Tibial nerve (tissue), 4 donors: ENCODE measurements at regions not wholly inside any gene's neighbourhood (a gene's known extent, or its start where the extent isn't known, plus 50 kb on each side); places are given as distances from the start of the nearest gene placed in this dataset.

Experiments used
- DNase-seq, 2 donors: peaks; one replicate each; pipeline ENCODE4 v3.0.0-alpha.2; 2019; ENCODE audit warnings: low spot score in 2 of 2
- H3K27ac ChIP-seq, 4 donors: fragments of 200-600 bp; sonication (generic) in 3 of 4; one replicate each; pipeline ENCODE4 v1.5.1; 2017 to 2019; ENCODE audit warnings: mild to moderate bottlenecking in 1 of 4
- H3K27me3 ChIP-seq, 2 donors: fragments of 200-600 bp; sonication (generic) in 1 of 2; one replicate each; pipeline versions ENCODE4 v1.5.1 to v1.6.0; 2017 to 2019
- H3K36me3 ChIP-seq, 3 donors: fragments of 200-600 bp; sonication (generic); one replicate each; pipeline ENCODE4 v1.5.1; 2018 to 2019
- H3K4me1 ChIP-seq, 4 donors: fragments of 200-600 bp; sonication (generic) in 3 of 4; one replicate each; pipeline ENCODE4 v1.5.1; 2017 to 2019
- H3K4me3 ChIP-seq, 4 donors: fragments of 200-600 bp; sonication (generic) in 3 of 4; one replicate each; pipeline ENCODE4 v1.5.1; 2017 to 2019; ENCODE audit warnings: mild to moderate bottlenecking in 1 of 4, moderate library complexity in 1 of 4
- H3K9me3 ChIP-seq, 4 donors: fragments of 200-600 bp; sonication (generic) in 3 of 4; one replicate each; pipeline ENCODE4 v1.5.1; 2017 to 2019
- CTCF ChIP-seq, 5 experiments: fragments of 200-600 bp in 3 of 5; fragments of 450-650 bp in 2 of 5; sonication (generic) in 3 of 5; IDR thresholded peaks; one replicate each; pipeline ENCODE4 v1.5.1; 2016 to 2019; ENCODE audit warnings: antibody characterized with exemption in 5 of 5, mild to moderate bottlenecking in 3 of 5, moderate library complexity in 2 of 5
- EP300 ChIP-seq, 2 donors: sonication (generic); formaldehyde crosslinking; IDR thresholded peaks; one replicate each; pipeline ENCODE4 v1.6.1; 2017; ENCODE audit warnings: antibody characterized with exemption in 2 of 2, mild to moderate bottlenecking in 1 of 2
- POLR2A ChIP-seq, 2 donors: fragments of 450-650 bp; IDR thresholded peaks; one replicate each; pipeline ENCODE4 v1.6.1; 2017; ENCODE audit warnings: antibody characterized with exemption in 2 of 2, mild to moderate bottlenecking in 2 of 2, moderate library complexity in 2 of 2
- WGBS, 2 donors: methylation state at CpG; one replicate each; pipeline ENCODE4 v1.1.5; 2018; 5-methylcytosine and 5-hydroxymethylcytosine counted together

GRCh38 chr7:89998554-89998953 lies 155.7 kb upstream of the STEAP1 start:
- no peak for TF ChIP-seq CTCF (IDR thresholded peaks at IDR 0.05)
- TF ChIP-seq EP300 (IDR thresholded peaks at IDR 0.05), result no peak
- no peak for TF ChIP-seq POLR2A (IDR thresholded peaks at IDR 0.05)
- no peaks in the 10 kb centered on the region for H3K36me3 ChIP-seq
- no peak for DNase-seq
- no peaks in the 10 kb centered on the region for H3K9me3 ChIP-seq
- H3K4me1 ChIP-seq, result no peaks in the 10 kb centered on the region
- 78 to 81% methylated on average over 2 of the region's 2 CpGs for WGBS, 2 donors
- no peak overlapping the region for H3K27ac ChIP-seq
- no peak overlapping the region for H3K4me3 ChIP-seq
- H3K27me3 ChIP-seq, result no peaks in the 10 kb centered on the region

- Histone ChIP-seq H3K9me3 (no peaks in the 10 kb centered on the region), H3K4me3 (no peak overlapping the region), H3K4me1 (no peaks in the 10 kb centered on the region), H3K27ac (no peak overlapping the region), H3K27me3 (no peaks in the 10 kb centered on the region), H3K36me3 (no peaks in the 10 kb centered on the region)
- no peak for DNase-seq
- TF ChIP-seq POLR2A (IDR thresholded peaks at IDR 0.05), result no peak
- TF ChIP-seq CTCF (IDR thresholded peaks at IDR 0.05), result no peak
- no peak for TF ChIP-seq EP300 (IDR thresholded peaks at IDR 0.05)
- 85 to 94% methylated on average over 2 of the region's 2 CpGs for WGBS, 2 donors
Measured at GRCh38 chr7:90005836-90006235, 148.4 kb upstream of the STEAP1 start.

- H3K36me3 ChIP-seq, result no peaks in the 10 kb centered on the region
- no peaks in the 10 kb centered on the region for H3K4me1 ChIP-seq
- no peak overlapping the region for H3K27ac ChIP-seq
- TF ChIP-seq CTCF (IDR thresholded peaks at IDR 0.05), result no peak
- no peak for TF ChIP-seq EP300 (IDR thresholded peaks at IDR 0.05)
- no peak for TF ChIP-seq POLR2A (IDR thresholded peaks at IDR 0.05)
- 55 to 60% methylated on average over 3 of the region's 3 CpGs for WGBS, 2 donors
- no peak for DNase-seq
- H3K4me3 ChIP-seq, result no peak overlapping the region
- no peaks in the 10 kb centered on the region for H3K9me3 ChIP-seq
- no peaks in the 10 kb centered on the region for H3K27me3 ChIP-seq
Measured at GRCh38 chr7:90007001-90007654, 147.1 kb upstream of the STEAP1 start.

- Histone ChIP-seq H3K4me1 (no peaks in the 10 kb centered on the region), H3K36me3 (no peaks in the 10 kb centered on the region), H3K27me3 (no peaks in the 10 kb centered on the region), H3K9me3 (no peaks in the 10 kb centered on the region), H3K27ac (no peak overlapping the region), H3K4me3 (no peak overlapping the region)
- TF ChIP-seq EP300 (IDR thresholded peaks at IDR 0.05) (no peak), CTCF (IDR thresholded peaks at IDR 0.05) (no peak), POLR2A (IDR thresholded peaks at IDR 0.05) (no peak)
- 25 to 35% methylated on average over 3 of the region's 3 CpGs for WGBS, 2 donors
- no peak for DNase-seq
Measured at GRCh38 chr7:90007831-90008230, 146.4 kb upstream of the STEAP1 start.

GRCh38 chr7:90022213-90022612 lies 132.1 kb upstream of the STEAP1 start:
- Histone ChIP-seq H3K4me1 (no peaks in the 10 kb centered on the region), H3K36me3 (no peaks in the 10 kb centered on the region), H3K27me3 (no peaks in the 10 kb centered on the region), H3K4me3 (no peak overlapping the region), H3K27ac (no peak overlapping the region), H3K9me3 (no peaks in the 10 kb centered on the region)
- DNase-seq, result no peak
- 53 to 85% methylated on average over 1 of the region's 1 CpG for WGBS, 2 donors
- TF ChIP-seq POLR2A (IDR thresholded peaks at IDR 0.05), result no peak
- TF ChIP-seq CTCF (IDR thresholded peaks at IDR 0.05), result no peak
- no peak for TF ChIP-seq EP300 (IDR thresholded peaks at IDR 0.05)
